ENCODE measurements at regions not wholly inside any gene's neighbourhood (a gene's known extent, or its start where the extent isn't known, plus 50 kb on each side); places are given as distances from the start of the nearest gene placed in this dataset.

DNA sequence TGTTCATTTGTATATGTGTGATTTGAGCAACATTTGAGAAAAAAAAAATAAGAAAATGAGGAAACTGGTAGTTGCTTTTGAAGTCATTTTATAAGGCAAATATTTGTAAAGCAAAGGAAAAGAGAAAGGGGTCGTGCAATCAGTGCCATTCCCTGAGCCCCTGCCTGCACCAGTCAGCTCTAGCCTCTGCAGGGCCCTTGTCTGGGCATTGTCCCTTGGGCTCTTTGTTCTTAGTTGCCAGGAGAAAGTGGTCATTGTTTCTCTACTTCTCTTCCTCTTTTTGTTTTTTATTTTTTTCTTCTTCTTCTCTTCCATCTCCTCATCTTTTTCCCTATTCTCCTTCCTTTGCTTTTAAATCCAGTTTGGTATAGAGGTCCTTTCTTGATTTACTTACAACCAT is 175.3 kb upstream of the CREB1 start:
- no peak overlapping the region for H2AFZ ChIP-seq (ENCODE audit: low read depth, low read length, poor library complexity, severe bottlenecking)
- no peak overlapping the region for H3K9ac ChIP-seq (ENCODE audit: low read length)
- H3K4me2 ChIP-seq (ENCODE audit: low read length) = no peak overlapping the region
- TF ChIP-seq ZFX (IDR thresholded peaks at IDR 0.05) = no peak
- TF ChIP-seq ATF3 (IDR thresholded peaks at IDR 0.05) = no peak
- TF ChIP-seq SP1 (IDR thresholded peaks at IDR 0.05; ENCODE audit: low read depth) = no peak
- TF ChIP-seq EGR1 (IDR thresholded peaks at IDR 0.05; ENCODE audit: low read depth) = no peak
- TF ChIP-seq EZH2phosphoT487 (IDR thresholded peaks at IDR 0.05; ENCODE audit: borderline replicate concordance) = no peak
- TF ChIP-seq ZNF274 (IDR thresholded peaks at IDR 0.05; ENCODE audit: low read depth, low read length) = no peak
- no peak for TF ChIP-seq POLR2A (IDR thresholded peaks at IDR 0.05; ENCODE audit: borderline replicate concordance, extremely low read depth, insufficient read depth, insufficient read length)
- H4K20me1 ChIP-seq (ENCODE audit: insufficient read depth) = no peaks in the 10 kb centered on the region
- intact Hi-C loops (cut with micrococcal nuclease) = no loop called here
- ATAC-seq (no peak), DNase-seq (ENCODE audit: low read depth, low spot score) (no peak)
- no peaks in the 10 kb centered on the region for H3K79me2 ChIP-seq (ENCODE audit: insufficient read depth, low read length)
- no peak overlapping the region for H3K27ac ChIP-seq (ENCODE audit: low read depth, low read length)
- H3K27me3 ChIP-seq (ENCODE audit: insufficient read depth, low read length) = no peaks in the 10 kb centered on the region
- ChIA-PET RAD21 (ENCODE audit: low non-redundant PET in 1 of 2, low total read pairs in 2 of 2, uncharacterized antibody in 2 of 2, unreplicated experiment in 2 of 2) (no interaction called here), POLR2A (interaction anchor here (1.0 kb wide), 1 partner anchor 17 kb away, joined by 3 read pairs; no protein-coding TSS in a partner anchor), CTCF (no interaction called here)
- H3K4me3 ChIP-seq (replicated peaks in 1 of 2; ENCODE audit: low read depth in 1 of 2, low read length in 2 of 2) = no peak overlapping the region
- H3K36me3 ChIP-seq (ENCODE audit: control insufficient read depth in 1 of 2, insufficient read depth in 2 of 2, low read length in 2 of 2) = no peaks in the 10 kb centered on the region
- H3K9me2 ChIP-seq (ENCODE audit: insufficient read depth) = no peaks in the 10 kb centered on the region
- BruUV-seq (replicated peaks) = no TSS peak
- H3K4me1 ChIP-seq (ENCODE audit: control insufficient read depth in 1 of 2, insufficient read depth in 2 of 2, low read length in 2 of 2) = peaks cover 0 to 4% of the 10 kb centered on the region in 2 experiments; a peak in 1 of 4 replicates
- H3K9me3 ChIP-seq (ENCODE audit: control insufficient read depth in 1 of 2, insufficient read depth in 1 of 2, low read depth in 1 of 2, low read length in 2 of 2) = no peaks in the 10 kb centered on the region

DNA sequence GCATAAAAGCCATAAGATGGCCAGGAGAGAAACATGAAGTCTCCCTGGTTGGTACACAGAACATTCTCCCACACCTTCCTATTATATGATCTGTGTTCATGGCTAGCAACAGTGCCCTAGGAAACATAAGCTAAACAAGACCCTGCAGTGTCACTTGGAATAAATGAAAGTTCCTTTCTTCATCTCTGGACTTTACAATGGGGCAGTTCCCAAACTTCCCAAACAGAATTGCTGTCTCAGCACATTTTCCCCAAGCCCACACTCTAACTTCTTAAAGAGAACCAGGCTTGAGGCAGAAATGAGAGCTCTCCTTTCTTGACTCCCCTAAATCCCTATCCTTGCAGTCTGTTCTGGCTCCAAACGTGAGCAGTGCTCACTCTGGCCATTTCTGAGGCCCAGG is 173.2 kb upstream of the CREB1 start:
- Histone ChIP-seq H4K20me1 (ENCODE audit: insufficient read depth) (no peaks in the 10 kb centered on the region), H3K27me3 (ENCODE audit: insufficient read depth, low read length) (no peaks in the 10 kb centered on the region), H3K79me2 (ENCODE audit: insufficient read depth, low read length) (no peaks in the 10 kb centered on the region), H3K9me2 (ENCODE audit: insufficient read depth) (no peaks in the 10 kb centered on the region), H3K9ac (ENCODE audit: low read length) (no peak overlapping the region), H3K4me2 (ENCODE audit: low read length) (no peak overlapping the region), H3K4me3 (replicated peaks in 1 of 2; ENCODE audit: low read depth in 1 of 2, low read length in 2 of 2) (no peak overlapping the region), H3K36me3 (ENCODE audit: control insufficient read depth in 1 of 2, insufficient read depth in 2 of 2, low read length in 2 of 2) (no peaks in the 10 kb centered on the region), H3K27ac (ENCODE audit: low read depth, low read length) (no peak overlapping the region), H3K9me3 (ENCODE audit: control insufficient read depth in 1 of 2, insufficient read depth in 1 of 2, low read depth in 1 of 2, low read length in 2 of 2) (no peaks in the 10 kb centered on the region), H3K4me1 (ENCODE audit: control insufficient read depth in 1 of 2, insufficient read depth in 2 of 2, low read length in 2 of 2) (peaks cover 0 to 4% of the 10 kb centered on the region in 2 experiments; a peak in 1 of 4 replicates), H2AFZ (ENCODE audit: low read depth, low read length, poor library complexity, severe bottlenecking) (no peak overlapping the region)
- no TSS peak for BruUV-seq (replicated peaks)
- TF ChIP-seq CEBPB (IDR thresholded peaks at IDR 0.05; ENCODE audit: low read depth) (no peak), RAD21 (IDR thresholded peaks at IDR 0.05; ENCODE audit: low read depth) (no peak), YY1 (IDR thresholded peaks at IDR 0.05; ENCODE audit: extremely low read depth, insufficient replicate concordance, low read depth, low read length) (no peak), ZNF274 (IDR thresholded peaks at IDR 0.05; ENCODE audit: low read depth, low read length) (no peak), ELF1 (IDR thresholded peaks at IDR 0.05; ENCODE audit: borderline replicate concordance, low read depth) (no peak), POLR2A (IDR thresholded peaks at IDR 0.05; ENCODE audit: borderline replicate concordance, extremely low read depth, insufficient read depth, insufficient read length) (no peak), SIN3A (IDR thresholded peaks at IDR 0.05; ENCODE audit: low read depth) (no peak), JUND (IDR thresholded peaks at IDR 0.05) (no peak), ATF3 (IDR thresholded peaks at IDR 0.05) (no peak), EZH2 (IDR thresholded peaks at IDR 0.05) (no peak), EGR1 (IDR thresholded peaks at IDR 0.05; ENCODE audit: low read depth) (no peak), SRF (IDR thresholded peaks at IDR 0.05; ENCODE audit: low read depth) (no peak), FOSL1 (IDR thresholded peaks at IDR 0.05; ENCODE audit: low read depth) (no peak), ZFX (IDR thresholded peaks at IDR 0.05) (no peak), MAX (IDR thresholded peaks at IDR 0.05) (no peak)
- ChIA-PET POLR2A (no interaction called here), CTCF (no interaction called here), RAD21 (ENCODE audit: low non-redundant PET in 1 of 2, low total read pairs in 2 of 2, uncharacterized antibody in 2 of 2, unreplicated experiment in 2 of 2) (no interaction called here)
- ATAC-seq = no peak
- intact Hi-C loops (cut with micrococcal nuclease) = no loop called here
- no peak for DNase-seq (ENCODE audit: low read depth, low spot score)
